DND-41 (cell line): ENCODE measurements at regions not wholly inside any gene's neighbourhood (a gene's known extent, or its start where the extent isn't known, plus 50 kb on each side); places are given as distances from the start of the nearest gene placed in this dataset.

ENCODE experiments used
- ATAC-seq: fragments of 200-7000 bp; cut with Tn5 transposase; 3 replicates; pipeline ENCODE4 v1.9.1; 2021; ENCODE audit warnings: low read depth; ENCODE audit not compliant: insufficient read depth
- DNase-seq: peaks from one replicate; pipeline ENCODE4 v3.0.0-alpha.2; 2020
- H2AFZ ChIP-seq: 2 replicates; pipeline ENCODE4 v1.6.0; 2012; ENCODE audit warnings: low read depth, low read length
- H3K27ac ChIP-seq: 2 replicates; pipeline ENCODE4 v1.5.1; 2012; ENCODE audit warnings: low read length, inconsistent platforms
- H3K27me3 ChIP-seq: fragments of 200-600 bp; sonication (generic); 2 replicates; pipeline ENCODE4 v1.6.0; 2012; ENCODE audit warnings: low read length, mild to moderate bottlenecking, inconsistent platforms; ENCODE audit not compliant: insufficient read depth, poor library complexity
- H3K36me3 ChIP-seq: 2 replicates; pipeline ENCODE4 v1.5.1; 2012; ENCODE audit warnings: low read length, inconsistent platforms; ENCODE audit not compliant: insufficient read depth
- H3K4me1 ChIP-seq: 2 replicates; pipeline ENCODE4 v1.5.1; 2012; ENCODE audit warnings: mild to moderate bottlenecking, low read length; ENCODE audit not compliant: insufficient read depth
- H3K4me2 ChIP-seq: 2 replicates; pipeline ENCODE4 v1.6.0; 2012; ENCODE audit warnings: mild to moderate bottlenecking, moderate library complexity, low read length, inconsistent platforms; ENCODE audit not compliant: insufficient read depth
- H3K4me3 ChIP-seq, 2 experiments: fragments of 200-600 bp in 1 of 2; shearing (Covaris generic) in 1 of 2; 2 replicates each; pipeline ENCODE4 v1.5.1; 2012 to 2016; ENCODE audit warnings: inconsistent platforms in 2 of 2, low read length in 2 of 2, mild to moderate bottlenecking in 2 of 2, low read depth in 1 of 2, moderate library complexity in 1 of 2
- H3K79me2 ChIP-seq: 2 replicates; pipeline ENCODE4 v1.6.0; 2012; ENCODE audit warnings: low read length, inconsistent platforms; ENCODE audit not compliant: insufficient read depth
- H3K9ac ChIP-seq: 2 replicates; pipeline ENCODE4 v1.6.0; 2012; ENCODE audit warnings: low read depth, mild to moderate bottlenecking, inconsistent platforms, low read length, moderate library complexity
- H3K9me3 ChIP-seq: 2 replicates; pipeline ENCODE4 v1.5.1; 2012; ENCODE audit warnings: low read length, moderate library complexity, mild to moderate bottlenecking, inconsistent platforms; ENCODE audit not compliant: insufficient read depth, severe bottlenecking
- H4K20me1 ChIP-seq: 2 replicates; pipeline ENCODE4 v1.6.0; 2012; ENCODE audit warnings: low read length; ENCODE audit not compliant: insufficient read depth
- CTCF ChIP-seq: IDR thresholded peaks from 2 replicates; pipeline ENCODE4 v1.5.1; 2012; ENCODE audit warnings: borderline replicate concordance, low read length, moderate library complexity, mild to moderate bottlenecking; ENCODE audit not compliant: poor library complexity, severe bottlenecking; ENCODE audit errors: extremely low read depth
- EZH2 ChIP-seq: IDR thresholded peaks from 3 replicates; pipeline ENCODE4 v1.6.1; 2012; ENCODE audit warnings: borderline replicate concordance, low read depth, mild to moderate bottlenecking, moderate library complexity, low read length, inconsistent platforms; ENCODE audit not compliant: severe bottlenecking

- Histone ChIP-seq H3K4me3 (no peak overlapping the region), H3K4me1 (no peaks in the 10 kb centered on the region), H3K9ac (no peak overlapping the region), H3K27me3 (no peaks in the 10 kb centered on the region), H3K36me3 (no peaks in the 10 kb centered on the region), H3K27ac (no peak overlapping the region), H3K9me3 (no peaks in the 10 kb centered on the region), H3K79me2 (no peaks in the 10 kb centered on the region), H3K4me2 (no peak overlapping the region), H2AFZ (no peak overlapping the region), H4K20me1 (no peaks in the 10 kb centered on the region)
- ATAC-seq (no peak), DNase-seq (no peak)
- TF ChIP-seq EZH2 (no peak), CTCF (no peak)
Observed at GRCh38 chr13:37195621-37196020, 90.2 kb upstream of the CSNK1A1L start.

GRCh38 chr13:37194428-37194861, 89.0 kb upstream of the CSNK1A1L start:
- Histone ChIP-seq H3K4me1 (no peaks in the 10 kb centered on the region), H3K27me3 (no peaks in the 10 kb centered on the region), H3K79me2 (no peaks in the 10 kb centered on the region), H3K4me2 (no peak overlapping the region), H2AFZ (no peak overlapping the region), H3K4me3 (no peak overlapping the region), H3K9ac (no peak overlapping the region), H4K20me1 (no peaks in the 10 kb centered on the region), H3K9me3 (no peaks in the 10 kb centered on the region), H3K36me3 (no peaks in the 10 kb centered on the region), H3K27ac (no peak overlapping the region)
- DNase-seq, result no peak
- ATAC-seq, result no peak
- TF ChIP-seq CTCF (no peak), EZH2 (no peak)

GRCh38 chr13:37192956-37193355, 87.5 kb upstream of the CSNK1A1L start:
- H3K27me3 ChIP-seq, result no peaks in the 10 kb centered on the region
- no peaks in the 10 kb centered on the region for H3K36me3 ChIP-seq
- ATAC-seq (no peak), DNase-seq (no peak)
- no peak overlapping the region for H3K4me3 ChIP-seq
- no peak overlapping the region for H2AFZ ChIP-seq
- no peak for TF ChIP-seq EZH2
- no peak for TF ChIP-seq CTCF
- no peaks in the 10 kb centered on the region for H3K9me3 ChIP-seq
- no peaks in the 10 kb centered on the region for H3K4me1 ChIP-seq
- H4K20me1 ChIP-seq, result no peaks in the 10 kb centered on the region
- no peak overlapping the region for H3K4me2 ChIP-seq
- H3K79me2 ChIP-seq, result no peaks in the 10 kb centered on the region
- no peak overlapping the region for H3K9ac ChIP-seq
- H3K27ac ChIP-seq, result no peak overlapping the region

GRCh38 chr13:37187621-37188020, 82.2 kb upstream of the CSNK1A1L start:
- Histone ChIP-seq H3K79me2 (no peaks in the 10 kb centered on the region), H3K4me2 (no peak overlapping the region), H3K9me3 (no peaks in the 10 kb centered on the region), H3K27me3 (no peaks in the 10 kb centered on the region), H3K27ac (no peak overlapping the region), H2AFZ (no peak overlapping the region), H3K4me3 (no peak overlapping the region), H3K4me1 (no peaks in the 10 kb centered on the region), H4K20me1 (no peaks in the 10 kb centered on the region), H3K36me3 (no peaks in the 10 kb centered on the region), H3K9ac (no peak overlapping the region)
- DNase-seq, result no peak
- no peak for ATAC-seq
- TF ChIP-seq EZH2 (no peak), CTCF (no peak)
